ENCODE measurements at regions not wholly inside any gene's neighbourhood (a gene's known extent, or its start where the extent isn't known, plus 50 kb on each side); places are given as distances from the start of the nearest gene placed in this dataset.
A peak's percentile ranks its signal among the peaks of the same experiment; 100 is the strongest.

DNA sequence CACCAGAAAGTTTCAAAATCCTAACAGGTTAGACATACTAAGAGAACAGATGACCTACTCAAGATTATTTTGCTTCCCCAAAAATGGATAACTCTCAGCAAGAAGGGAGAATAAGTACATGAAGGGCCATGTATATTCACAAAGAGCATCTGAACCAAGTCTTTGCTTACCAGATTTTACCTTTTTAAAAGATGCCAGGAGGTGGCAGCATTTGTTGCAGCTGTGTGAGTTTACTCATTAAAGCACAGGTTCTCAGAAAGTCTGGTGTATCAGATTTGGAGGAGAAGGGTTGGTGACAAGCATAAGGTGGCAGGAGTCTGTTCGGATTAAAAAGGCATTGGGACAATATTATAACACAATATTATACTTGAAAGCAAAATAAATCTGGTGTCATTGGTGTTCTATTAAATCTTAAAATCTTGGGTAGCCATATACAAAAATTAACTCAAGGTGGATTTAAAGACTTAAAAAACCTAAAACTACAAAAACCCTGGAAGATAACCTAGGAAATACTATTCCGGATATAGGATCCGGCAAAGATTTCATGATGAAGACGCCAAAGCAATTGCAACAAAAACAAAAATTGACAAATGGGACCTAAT is 51.3 kb upstream of the NFKB1 start:
- TF ChIP-seq, protein P1, sequence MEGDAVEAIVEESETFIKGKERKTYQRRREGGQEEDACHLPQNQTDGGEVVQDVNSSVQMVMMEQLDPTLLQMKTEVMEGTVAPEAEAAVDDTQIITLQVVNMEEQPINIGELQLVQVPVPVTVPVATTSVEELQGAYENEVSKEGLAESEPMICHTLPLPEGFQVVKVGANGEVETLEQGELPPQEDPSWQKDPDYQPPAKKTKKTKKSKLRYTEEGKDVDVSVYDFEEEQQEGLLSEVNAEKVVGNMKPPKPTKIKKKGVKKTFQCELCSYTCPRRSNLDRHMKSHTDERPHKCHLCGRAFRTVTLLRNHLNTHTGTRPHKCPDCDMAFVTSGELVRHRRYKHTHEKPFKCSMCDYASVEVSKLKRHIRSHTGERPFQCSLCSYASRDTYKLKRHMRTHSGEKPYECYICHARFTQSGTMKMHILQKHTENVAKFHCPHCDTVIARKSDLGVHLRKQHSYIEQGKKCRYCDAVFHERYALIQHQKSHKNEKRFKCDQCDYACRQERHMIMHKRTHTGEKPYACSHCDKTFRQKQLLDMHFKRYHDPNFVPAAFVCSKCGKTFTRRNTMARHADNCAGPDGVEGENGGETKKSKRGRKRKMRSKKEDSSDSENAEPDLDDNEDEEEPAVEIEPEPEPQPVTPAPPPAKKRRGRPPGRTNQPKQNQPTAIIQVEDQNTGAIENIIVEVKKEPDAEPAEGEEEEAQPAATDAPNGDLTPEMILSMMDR (IDR thresholded peaks at IDR 0.05; ENCODE audit: low read depth, low read length) = peak; percentile 84
- TF ChIP-seq EZH2phosphoT487 (IDR thresholded peaks at IDR 0.05; ENCODE audit: low read depth) = no peak

All from OCI-LY3 (cell line).